Smooth muscle cell (in vitro differentiated cells): ENCODE measurements at regions not wholly inside any gene's neighbourhood (a gene's known extent, or its start where the extent isn't known, plus 50 kb on each side); places are given as distances from the start of the nearest gene placed in this dataset.

Source experiments
- DNase-seq: peaks from one replicate; lab custom pipeline; 2025; ENCODE audit not compliant: unreplicated experiment; lab: John Stamatoyannopoulos, UW
- H2AFZ ChIP-seq: fragments of 200-600 bp; sonication (generic); 2 replicates; pipeline ENCODE4 v1.6.0; 2016; ENCODE audit warnings: antibody characterized with exemption, low read depth, mild to moderate bottlenecking
- H3F3A ChIP-seq: fragments of 200-600 bp; sonication (generic); 2 replicates; pipeline ENCODE4 v1.6.0; 2017; ENCODE audit warnings: antibody characterized with exemption, low read depth
- H3K27ac ChIP-seq: fragments of 200-600 bp; sonication (generic); 2 replicates; pipeline ENCODE4 v1.5.1; 2016; ENCODE audit warnings: low read depth, mild to moderate bottlenecking
- H3K27me3 ChIP-seq: fragments of 200-600 bp; sonication (generic); 2 replicates; pipeline ENCODE4 v1.6.1; 2016; ENCODE audit warnings: low read depth, mild to moderate bottlenecking
- H3K36me3 ChIP-seq: fragments of 200-600 bp; sonication (generic); 2 replicates; pipeline ENCODE4 v1.5.1; 2016; ENCODE audit warnings: low read depth
- H3K4me1 ChIP-seq: fragments of 200-600 bp; sonication (generic); 2 replicates; pipeline ENCODE4 v1.5.1; 2016; ENCODE audit warnings: low read depth
- H3K4me2 ChIP-seq: fragments of 200-600 bp; sonication (generic); 2 replicates; pipeline ENCODE4 v1.6.0; 2016; ENCODE audit warnings: mild to moderate bottlenecking
- H3K4me3 ChIP-seq: fragments of 200-600 bp; sonication (generic); 2 replicates; pipeline ENCODE4 v1.5.1; 2016; ENCODE audit warnings: mild to moderate bottlenecking
- H3K79me2 ChIP-seq: fragments of 200-600 bp; sonication (generic); 2 replicates; pipeline ENCODE4 v1.6.0; 2016; ENCODE audit warnings: low read depth, mild to moderate bottlenecking
- H3K9ac ChIP-seq: fragments of 200-600 bp; sonication (generic); 2 replicates; pipeline ENCODE4 v1.6.0; 2016; ENCODE audit warnings: low read depth
- H3K9me3 ChIP-seq: fragments of 200-600 bp; sonication (generic); replicated peaks from 2 replicates; pipeline ENCODE4 v1.5.1; 2016; ENCODE audit warnings: low read depth
- H4K20me1 ChIP-seq: fragments of 200-600 bp; sonication (generic); 2 replicates; pipeline ENCODE4 v1.6.0; 2016; ENCODE audit warnings: low read depth
- CTCF ChIP-seq: fragments of 200-600 bp; sonication (generic); IDR thresholded peaks from 2 replicates; pipeline ENCODE4 v1.5.1; 2017; ENCODE audit warnings: borderline replicate concordance, mild to moderate bottlenecking, antibody characterized with exemption; ENCODE audit not compliant: insufficient read depth, poor library complexity, severe bottlenecking
- WGBS: methylation state at CpG from one replicate; pipeline ENCODE4 v1.1.7; 2016; ENCODE audit warnings: low lambda C conversion rate; 5-methylcytosine and 5-hydroxymethylcytosine counted together

- no peak overlapping the region for H2AFZ ChIP-seq
- no peaks in the 10 kb centered on the region for H3F3A ChIP-seq
- no peak for DNase-seq
- no peaks in the 10 kb centered on the region for H3K9me3 ChIP-seq
- H3K27ac ChIP-seq, result no peak overlapping the region
- no peak overlapping the region for H3K4me3 ChIP-seq
- no peaks in the 10 kb centered on the region for H3K36me3 ChIP-seq
- TF ChIP-seq CTCF, result no peak
- no peaks in the 10 kb centered on the region for H3K27me3 ChIP-seq
- 96% methylated on average over 20 of the region's 20 CpGs for WGBS
- H3K4me2 ChIP-seq, result no peak overlapping the region
- no peak overlapping the region for H3K9ac ChIP-seq
- H3K4me1 ChIP-seq, result no peaks in the 10 kb centered on the region
- no peaks in the 10 kb centered on the region for H3K79me2 ChIP-seq
- peaks cover 9% of the 10 kb centered on the region for H4K20me1 ChIP-seq
These were observed 147.5 kb downstream of the CRYBB2 start for GRCh38 chr22:25366876-25367466.

- 98% methylated on average over 18 of the region's 18 CpGs for WGBS
- Histone ChIP-seq H3K27ac (no peak overlapping the region), H3K4me1 (no peaks in the 10 kb centered on the region), H3K9me3 (no peaks in the 10 kb centered on the region), H3F3A (no peaks in the 10 kb centered on the region), H3K36me3 (no peaks in the 10 kb centered on the region), H2AFZ (no peak overlapping the region), H3K4me3 (no peak overlapping the region), H3K4me2 (no peak overlapping the region), H3K9ac (no peak overlapping the region), H3K27me3 (no peaks in the 10 kb centered on the region), H3K79me2 (no peaks in the 10 kb centered on the region), H4K20me1 (peaks cover 1% of the 10 kb centered on the region)
- DNase-seq, result no peak
- no peak for TF ChIP-seq CTCF
These were observed 148.3 kb downstream of the CRYBB2 start for GRCh38 chr22:25367756-25368155.

- no peaks in the 10 kb centered on the region for H3K4me1 ChIP-seq
- no peak overlapping the region for H3K4me3 ChIP-seq
- H2AFZ ChIP-seq, result no peak overlapping the region
- 46% methylated on average over 5 of the region's 5 CpGs for WGBS
- TF ChIP-seq CTCF, result no peak
- no peak for DNase-seq
- H3K4me2 ChIP-seq, result no peak overlapping the region
- H3K27me3 ChIP-seq, result no peaks in the 10 kb centered on the region
- H3F3A ChIP-seq, result no peaks in the 10 kb centered on the region
- no peak overlapping the region for H3K9ac ChIP-seq
- H4K20me1 ChIP-seq, result no peaks in the 10 kb centered on the region
- no peaks in the 10 kb centered on the region for H3K79me2 ChIP-seq
- H3K36me3 ChIP-seq, result no peaks in the 10 kb centered on the region
- no peaks in the 10 kb centered on the region for H3K9me3 ChIP-seq
- H3K27ac ChIP-seq, result no peak overlapping the region
These were observed 148.8 kb downstream of the CRYBB2 start for GRCh38 chr22:25368271-25368670.

GRCh38 chr22:25369041-25369440 is 149.6 kb downstream of the CRYBB2 start:
- Histone ChIP-seq H3K9ac (no peak overlapping the region), H3K27me3 (no peaks in the 10 kb centered on the region)
- 90% methylated on average over 5 of the region's 5 CpGs for WGBS

More at GRCh38 chr22:25369041-25369440, 149.6 kb downstream of the CRYBB2 start:
- no peak overlapping the region for H3K4me3 ChIP-seq
- H3K9me3 ChIP-seq, result no peaks in the 10 kb centered on the region
- H4K20me1 ChIP-seq, result no peaks in the 10 kb centered on the region
- H3F3A ChIP-seq, result no peaks in the 10 kb centered on the region
- H2AFZ ChIP-seq, result no peak overlapping the region
- H3K4me2 ChIP-seq, result no peak overlapping the region
- H3K4me1 ChIP-seq, result no peaks in the 10 kb centered on the region
- TF ChIP-seq CTCF, result no peak
- H3K27ac ChIP-seq, result no peak overlapping the region
- DNase-seq, result no peak
- no peaks in the 10 kb centered on the region for H3K79me2 ChIP-seq
- H3K36me3 ChIP-seq, result no peaks in the 10 kb centered on the region
